HG02642 (cell line): ENCODE measurements at regions not wholly inside any gene's neighbourhood (a gene's known extent, or its start where the extent isn't known, plus 50 kb on each side); places are given as distances from the start of the nearest gene placed in this dataset.
"Not testable (repeated sequence)": the region's sequence is repeated elsewhere in the genome, so short reads cannot be mapped to it uniquely, and the experiment has no call there.

Source experiments
- ATAC-seq: cut with Tn5 transposase; IDR thresholded peaks from one replicate; pipeline ENCODE4 v1.9.1; 2021; ENCODE audit warnings: mild to moderate bottlenecking; ENCODE audit not compliant: unreplicated experiment, poor library complexity

- ATAC-seq, result no peak
These were observed 101.1 kb upstream of the FAT3 start for GRCh38 chr11:92123540-92123939.

GRCh38 chr11:92122561-92122960, 102.1 kb upstream of the FAT3 start:
- ATAC-seq, result no peak

- ATAC-seq, result no peak
These were observed 113.3 kb upstream of the FAT3 start for GRCh38 chr11:92111287-92111686.

GRCh38 chr11:92109466-92109865, 115.2 kb upstream of the FAT3 start:
- no peak for ATAC-seq

GRCh38 chr11:92107331-92107730, 117.3 kb upstream of the FAT3 start:
- ATAC-seq, result no peak

GRCh38 chr11:92104349-92104748, 120.3 kb upstream of the FAT3 start:
- no peak for ATAC-seq

- no peak for ATAC-seq
These were observed 122.7 kb upstream of the FAT3 start for GRCh38 chr11:92101920-92102319.

- no peak for ATAC-seq
These were observed 125.4 kb upstream of the FAT3 start for GRCh38 chr11:92099183-92099582.

GRCh38 chr11:92098172-92098571, 126.4 kb upstream of the FAT3 start:
- ATAC-seq, result no peak

GRCh38 chr11:92087725-92088537, 136.7 kb upstream of the FAT3 start:
- no peak for ATAC-seq

- ATAC-seq, result no peak
These were observed 141.5 kb upstream of the FAT3 start for GRCh38 chr11:92083123-92083522.

- ATAC-seq, result no peak
These were observed 142.0 kb upstream of the FAT3 start for GRCh38 chr11:92082652-92083051.

- ATAC-seq, result not testable (repeated sequence)
These were observed 150.1 kb upstream of the FAT3 start for GRCh38 chr11:92074498-92074897.

- ATAC-seq, result no peak
These were observed 153.0 kb upstream of the FAT3 start for GRCh38 chr11:92071660-92072059.

- ATAC-seq, result no peak
These were observed 154.4 kb upstream of the FAT3 start for GRCh38 chr11:92070026-92070889.

- no peak for ATAC-seq
These were observed 157.6 kb upstream of the FAT3 start for GRCh38 chr11:92067016-92067415.

GRCh38 chr11:92061456-92062062, 163.1 kb upstream of the FAT3 start:
- no peak for ATAC-seq

- no peak for ATAC-seq
These were observed 166.7 kb upstream of the FAT3 start for GRCh38 chr11:92057849-92058442.

GRCh38 chr11:92053216-92053615, 171.4 kb upstream of the FAT3 start:
- ATAC-seq, result no peak

GRCh38 chr11:92050305-92050704, 174.3 kb upstream of the FAT3 start:
- no peak for ATAC-seq

GRCh38 chr11:92048415-92048814, 176.2 kb upstream of the FAT3 start:
- no peak for ATAC-seq
